Endothelial cell of umbilical vein (primary cell): ENCODE measurements at regions not wholly inside any gene's neighbourhood (a gene's known extent, or its start where the extent isn't known, plus 50 kb on each side); places are given as distances from the start of the nearest gene placed in this dataset.

Experiments used
- BruUV-seq: library from RNA; stranded (reverse); fragments of 400-500 nt; replicated peaks from 2 replicates; lab custom pipeline; 2021; lab: Mats Ljungman, UMichigan
- CTCF ChIA-PET: fragments of 300-600, 350-600 bp; sonication (Branson Sonifier 250); formaldehyde crosslinking; loops from one replicate; lab custom pipeline; 2021; ENCODE audit warnings: antibody characterized with exemption, inconsistent platforms; lab: Charles Lee
- POLR2A ChIA-PET: fragments of 300-600, 350-600 bp; sonication (Branson Sonifier 250); formaldehyde crosslinking; loops from one replicate; lab custom pipeline; 2021; ENCODE audit warnings: antibody characterized with exemption, inconsistent platforms; lab: Charles Lee
- DNase-seq: peaks from one replicate; pipeline ENCODE4 v3.0.0-alpha.2; 2011; ENCODE audit warnings: low read depth, low spot score
- FAIRE-seq: peaks from 2 replicates; lab custom pipeline; 2011; peaks lifted over from hg19 to GRCh38; lab: Jason Lieb, UNC
- H2AFZ ChIP-seq: 2 replicates; pipeline ENCODE4 v1.6.0; 2012; ENCODE audit warnings: low read depth, low read length, control low read depth, inconsistent platforms
- H3K27ac ChIP-seq: 2 replicates; pipeline ENCODE4 v1.5.1; 2011; ENCODE audit warnings: low read depth, mild to moderate bottlenecking, control low read depth, low read length, moderate library complexity; ENCODE audit not compliant: insufficient read depth
- H3K27me3 ChIP-seq, 2 experiments: 2 replicates each; pipeline versions ENCODE4 v1.6.0 to v1.6.1; 2011; ENCODE audit warnings: low read length in 2 of 2, mixed read lengths in 1 of 2; ENCODE audit not compliant: control insufficient read depth in 2 of 2, insufficient read depth in 2 of 2
- H3K36me3 ChIP-seq, 2 experiments: 2 replicates in 1 of 2; 3 replicates in 1 of 2; pipeline ENCODE4 v1.5.1; 2011; ENCODE audit warnings: low read length in 2 of 2, mild to moderate bottlenecking in 1 of 2, moderate library complexity in 1 of 2; ENCODE audit not compliant: control insufficient read depth in 2 of 2, insufficient read depth in 2 of 2; ENCODE audit errors: extremely low read depth in 1 of 2
- H3K4me1 ChIP-seq: 3 replicates; pipeline ENCODE4 v1.5.1; 2011; ENCODE audit warnings: mild to moderate bottlenecking, low read length; ENCODE audit not compliant: control insufficient read depth, insufficient read depth; ENCODE audit errors: extremely low read depth
- H3K4me2 ChIP-seq: 2 replicates; pipeline ENCODE4 v1.6.1; 2011; ENCODE audit warnings: low read length, control low read depth, mixed read lengths; ENCODE audit not compliant: insufficient read depth
- H3K4me3 ChIP-seq, 3 experiments: fragments of 200-600 bp in 1 of 3; sonication (generic), shearing (Covaris generic) in 1 of 3; replicated peaks in 1 of 3; 2 replicates each; pipeline ENCODE4 v1.5.1; 2011 to 2016; ENCODE audit warnings: control low read depth in 3 of 3, low read length in 3 of 3, mild to moderate bottlenecking in 2 of 3, inconsistent platforms in 1 of 3, low read depth in 1 of 3, moderate library complexity in 1 of 3; ENCODE audit not compliant: insufficient read depth in 1 of 3
- H3K79me2 ChIP-seq: 2 replicates; pipeline ENCODE4 v1.6.0; 2012; ENCODE audit warnings: low read length, inconsistent platforms; ENCODE audit not compliant: control insufficient read depth, insufficient read depth
- H3K9ac ChIP-seq: replicated peaks from 2 replicates; pipeline ENCODE3; 2011; ENCODE audit warnings: low read length, control low read depth; ENCODE audit not compliant: insufficient read depth; ENCODE audit errors: extremely low read depth
- H3K9me1 ChIP-seq: replicated peaks from 3 replicates; pipeline ENCODE4 v1.6.0; 2011; ENCODE audit warnings: mild to moderate bottlenecking, low read length; ENCODE audit not compliant: control insufficient read depth, insufficient read depth; ENCODE audit errors: extremely low read depth
- H3K9me3 ChIP-seq: replicated peaks from 2 replicates; pipeline ENCODE4 v1.5.1; 2012; ENCODE audit warnings: low read length, inconsistent platforms; ENCODE audit not compliant: control insufficient read depth, insufficient read depth
- H4K20me1 ChIP-seq: replicated peaks from 2 replicates; pipeline ENCODE3; 2011; ENCODE audit warnings: mild to moderate bottlenecking, low read length; ENCODE audit not compliant: control insufficient read depth, insufficient read depth; ENCODE audit errors: extremely low read depth
- CTCF ChIP-seq, 2 donors: IDR thresholded peaks; 1 replicate in 1 of 2; 2 replicates in 1 of 2; pipeline ENCODE4 v1.5.1; 2011; ENCODE audit warnings: low read length in 2 of 2, mild to moderate bottlenecking in 2 of 2, moderate library complexity in 2 of 2, control low read depth in 1 of 2, inconsistent platforms in 1 of 2, low read depth in 1 of 2; ENCODE audit not compliant: insufficient read depth in 1 of 2; ENCODE audit errors: extremely low read depth in 1 of 2
- EZH2 ChIP-seq: IDR thresholded peaks from 2 replicates; pipeline ENCODE4 v1.6.1; 2012; ENCODE audit warnings: borderline replicate concordance, low read depth, mild to moderate bottlenecking, moderate library complexity, low read length, inconsistent platforms; ENCODE audit not compliant: severe bottlenecking
- FOS ChIP-seq: IDR thresholded peaks from 2 replicates; pipeline ENCODE4 v1.6.1; 2011; ENCODE audit warnings: mild to moderate bottlenecking, low read length, moderate library complexity, borderline replicate concordance; ENCODE audit not compliant: insufficient read depth
- GATA2 ChIP-seq: IDR thresholded peaks from 2 replicates; pipeline ENCODE4 v1.7.0; 2011; ENCODE audit warnings: low read depth, mild to moderate bottlenecking, moderate library complexity, mixed read lengths, low read length; ENCODE audit not compliant: insufficient read length, insufficient read depth
- JUN ChIP-seq: IDR thresholded peaks from 2 replicates; pipeline ENCODE4 v1.6.1; 2011; ENCODE audit warnings: borderline replicate concordance, low read depth; ENCODE audit not compliant: insufficient read length, insufficient read depth
- MAX ChIP-seq: IDR thresholded peaks from 2 replicates; pipeline ENCODE4 v1.6.1; 2011; ENCODE audit not compliant: insufficient read depth, insufficient read length
- MYC ChIP-seq: IDR thresholded peaks from one replicate; pipeline ENCODE4 v1.6.1; 2011; ENCODE audit warnings: mild to moderate bottlenecking, low read depth, low read length
- POLR2A ChIP-seq: IDR thresholded peaks from 2 replicates; pipeline ENCODE4 v1.6.1; 2012; ENCODE audit warnings: low read depth, mild to moderate bottlenecking, control low read depth, low read length
- POLR2AphosphoS5 ChIP-seq: IDR thresholded peaks from 2 replicates; pipeline ENCODE4 v1.6.1; 2012; ENCODE audit warnings: low read depth, mild to moderate bottlenecking, control low read depth, low read length, moderate library complexity; ENCODE audit not compliant: insufficient read depth
- dilution Hi-C: fragments of 300-500 bp; cut with MboI; formaldehyde crosslinking; loops from one replicate; pipeline ENCODE4 v1.15.0; 2019; ENCODE audit warnings: low sequenced_read_pairs; ENCODE audit not compliant: extremely low pct_ligation_motif_present
- intact Hi-C: fragments of 100-400 bp; cut with micrococcal nuclease; formaldehyde crosslinking; loops from one replicate; pipeline ENCODE4 v1.10.0; 2022

DNA sequence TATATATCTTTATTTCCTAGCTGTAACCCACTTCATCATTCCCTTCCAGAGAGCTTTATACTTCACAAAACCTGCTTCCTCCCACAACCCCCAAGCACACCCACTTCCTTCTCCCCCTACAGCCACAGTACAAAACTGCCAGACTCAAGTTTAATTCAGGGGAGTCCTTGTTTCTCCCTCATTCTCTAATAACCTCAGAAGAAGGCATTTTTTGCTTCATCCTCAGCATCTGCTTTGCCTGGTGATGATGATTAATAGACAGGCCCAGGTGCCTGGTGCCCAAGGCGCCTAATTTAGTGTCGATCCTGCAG is 414.3 kb downstream of the KIF16B start:
- Histone ChIP-seq H3K4me3 (no peak overlapping the region), H3K9me1 (no peaks in the 10 kb centered on the region), H3K79me2 (no peaks in the 10 kb centered on the region), H3K27ac (no peak overlapping the region), H3K36me3 (no peaks in the 10 kb centered on the region), H2AFZ (no peak overlapping the region), H4K20me1 (no peaks in the 10 kb centered on the region), H3K9me3 (peaks cover 6% of the 10 kb centered on the region), H3K9ac (no peak overlapping the region), H3K4me2 (no peak overlapping the region), H3K4me1 (no peaks in the 10 kb centered on the region), H3K27me3 (no peaks in the 10 kb centered on the region)
- TF ChIP-seq GATA2 = no peak
- TF ChIP-seq MAX = no peak
- no peak for TF ChIP-seq CTCF (IDR thresholded peaks at IDR 0.05; ENCODE audit: extremely low read depth in 1 of 2, insufficient read depth in 1 of 2, low read depth in 1 of 2, low read length in 2 of 2)
- no peak for TF ChIP-seq JUN
- TF ChIP-seq FOS = no peak
- no peak for TF ChIP-seq EZH2
- TF ChIP-seq POLR2A = no peak
- no peak for TF ChIP-seq MYC
- no peak for TF ChIP-seq POLR2AphosphoS5
- dilution Hi-C loops = no loop called here
- FAIRE-seq (no peak), DNase-seq (no peak)
- ChIA-PET CTCF (no interaction called here), POLR2A (no interaction called here)
- intact Hi-C loops = no loop called here
- no TSS peak for BruUV-seq
